ENCODE measurements at regions not wholly inside any gene's neighbourhood (a gene's known extent, or its start where the extent isn't known, plus 50 kb on each side); places are given as distances from the start of the nearest gene placed in this dataset.
"Not testable (repeated sequence)": the region's sequence is repeated elsewhere in the genome, so short reads cannot be mapped to it uniquely, and the experiment has no call there.

- DNase-seq: no peak
- no peak overlapping the region for H3K27ac ChIP-seq (ENCODE audit: insufficient read depth, low read length, poor library complexity, severe bottlenecking)
- H3K9me3 ChIP-seq (ENCODE audit: control insufficient read depth, low read length): no peaks in the 10 kb centered on the region
- H3K4me1 ChIP-seq (ENCODE audit: control insufficient read depth, insufficient read depth, low read length, poor library complexity, severe bottlenecking): no peaks in the 10 kb centered on the region
- no peaks in the 10 kb centered on the region for H3K36me3 ChIP-seq (ENCODE audit: control insufficient read depth, insufficient read depth, low read length)
- no peaks in the 10 kb centered on the region for H3K27me3 ChIP-seq (replicated peaks; ENCODE audit: control insufficient read depth, insufficient read depth, low read length, poor library complexity, severe bottlenecking)
- no peak overlapping the region for H3K4me3 ChIP-seq (ENCODE audit: insufficient read depth, low read depth, low read length, poor library complexity, severe bottlenecking)
These were observed 466.3 kb upstream of the CDH4 start for GRCh38 chr20:60785785-60786184.

GRCh38 chr20:60786686-60787217, 465.3 kb upstream of the CDH4 start:
- Histone ChIP-seq H3K36me3 (ENCODE audit: control insufficient read depth, insufficient read depth, low read length) (no peaks in the 10 kb centered on the region), H3K27me3 (replicated peaks; ENCODE audit: control insufficient read depth, insufficient read depth, low read length, poor library complexity, severe bottlenecking) (no peaks in the 10 kb centered on the region), H3K4me3 (ENCODE audit: insufficient read depth, low read depth, low read length, poor library complexity, severe bottlenecking) (no peak overlapping the region), H3K4me1 (ENCODE audit: control insufficient read depth, insufficient read depth, low read length, poor library complexity, severe bottlenecking) (no peaks in the 10 kb centered on the region), H3K27ac (ENCODE audit: insufficient read depth, low read length, poor library complexity, severe bottlenecking) (no peak overlapping the region), H3K9me3 (ENCODE audit: control insufficient read depth, low read length) (no peaks in the 10 kb centered on the region)
- no peak for DNase-seq

GRCh38 chr20:60787276-60787675, 464.8 kb upstream of the CDH4 start:
- no peaks in the 10 kb centered on the region for H3K36me3 ChIP-seq (ENCODE audit: control insufficient read depth, insufficient read depth, low read length)
- no peaks in the 10 kb centered on the region for H3K27me3 ChIP-seq (replicated peaks; ENCODE audit: control insufficient read depth, insufficient read depth, low read length, poor library complexity, severe bottlenecking)
- no peaks in the 10 kb centered on the region for H3K4me1 ChIP-seq (ENCODE audit: control insufficient read depth, insufficient read depth, low read length, poor library complexity, severe bottlenecking)
- no peak overlapping the region for H3K27ac ChIP-seq (ENCODE audit: insufficient read depth, low read length, poor library complexity, severe bottlenecking)
- H3K9me3 ChIP-seq (ENCODE audit: control insufficient read depth, low read length): no peaks in the 10 kb centered on the region
- DNase-seq: no peak
- no peak overlapping the region for H3K4me3 ChIP-seq (ENCODE audit: insufficient read depth, low read depth, low read length, poor library complexity, severe bottlenecking)

DNA sequence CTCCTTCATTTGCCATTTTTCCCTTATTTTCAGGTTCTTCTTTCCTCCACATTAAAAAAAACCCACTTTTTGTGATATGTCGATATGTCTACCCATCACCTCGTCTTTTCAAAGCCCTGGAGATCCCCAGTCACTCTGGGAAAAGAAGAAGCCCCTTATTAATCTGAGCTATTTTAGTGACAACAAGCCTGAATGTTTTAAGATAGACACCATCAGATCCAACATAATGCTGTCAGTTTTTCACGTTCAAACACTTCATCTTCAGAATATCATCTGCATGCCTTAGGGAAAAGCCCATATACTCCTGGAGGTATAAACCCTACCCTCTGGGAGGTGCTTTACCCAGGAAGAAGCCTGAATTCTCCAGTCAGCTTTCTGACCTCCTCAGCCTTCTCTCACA, 464.0 kb upstream of the CDH4 start:
- H3K4me3 ChIP-seq (ENCODE audit: insufficient read depth, low read depth, low read length, poor library complexity, severe bottlenecking): no peak overlapping the region
- no peaks in the 10 kb centered on the region for H3K36me3 ChIP-seq (ENCODE audit: control insufficient read depth, insufficient read depth, low read length)
- DNase-seq: no peak
- no peaks in the 10 kb centered on the region for H3K27me3 ChIP-seq (replicated peaks; ENCODE audit: control insufficient read depth, insufficient read depth, low read length, poor library complexity, severe bottlenecking)
- no peaks in the 10 kb centered on the region for H3K4me1 ChIP-seq (ENCODE audit: control insufficient read depth, insufficient read depth, low read length, poor library complexity, severe bottlenecking)
- no peak overlapping the region for H3K27ac ChIP-seq (ENCODE audit: insufficient read depth, low read length, poor library complexity, severe bottlenecking)
- no peaks in the 10 kb centered on the region for H3K9me3 ChIP-seq (ENCODE audit: control insufficient read depth, low read length)

DNA sequence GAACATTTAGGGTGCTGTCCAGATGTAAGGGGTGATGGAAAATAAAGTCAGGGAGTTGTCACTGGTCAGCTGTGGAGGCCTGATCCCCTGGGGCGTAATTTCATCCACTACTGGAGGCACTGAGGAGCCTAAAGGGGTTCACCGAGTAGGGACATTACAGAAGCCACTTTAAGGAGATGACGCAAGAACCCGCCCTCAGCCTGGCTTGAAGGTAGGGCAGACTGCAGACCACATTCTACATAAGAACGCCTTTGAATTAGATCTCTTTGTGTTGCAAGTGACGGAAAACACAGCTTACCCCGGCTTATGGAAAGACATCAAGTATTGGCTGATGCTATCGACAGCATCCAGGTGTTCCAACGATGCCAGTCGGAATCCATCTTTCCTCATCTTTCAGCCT, 462.7 kb upstream of the CDH4 start:
- Histone ChIP-seq H3K4me1 (ENCODE audit: control insufficient read depth, insufficient read depth, low read length, poor library complexity, severe bottlenecking) (no peaks in the 10 kb centered on the region), H3K27ac (ENCODE audit: insufficient read depth, low read length, poor library complexity, severe bottlenecking) (no peak overlapping the region), H3K9me3 (ENCODE audit: control insufficient read depth, low read length) (no peaks in the 10 kb centered on the region), H3K36me3 (ENCODE audit: control insufficient read depth, insufficient read depth, low read length) (no peaks in the 10 kb centered on the region), H3K27me3 (replicated peaks; ENCODE audit: control insufficient read depth, insufficient read depth, low read length, poor library complexity, severe bottlenecking) (no peaks in the 10 kb centered on the region), H3K4me3 (ENCODE audit: insufficient read depth, low read depth, low read length, poor library complexity, severe bottlenecking) (no peak overlapping the region)
- DNase-seq: no peak

DNA sequence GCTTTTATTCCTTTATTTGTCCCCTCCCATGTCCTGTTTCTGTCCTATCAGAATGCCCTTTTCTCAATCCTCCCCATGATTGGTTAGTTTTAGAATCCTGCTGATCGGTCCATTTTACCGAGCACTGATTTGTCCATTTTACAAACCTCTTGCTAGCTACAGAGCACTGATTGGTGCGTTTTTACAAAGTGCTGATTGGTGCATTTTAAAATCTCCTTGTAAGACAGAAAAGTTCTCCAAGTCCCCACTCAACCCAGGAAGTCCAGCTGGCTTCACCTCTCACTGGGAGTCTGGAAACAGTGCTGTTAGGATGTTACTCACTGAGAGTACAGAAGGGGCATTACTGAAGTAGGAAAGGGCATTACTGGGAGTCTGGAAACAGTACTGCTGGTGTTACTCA, 461.7 kb upstream of the CDH4 start:
- not testable (repeated sequence) for H3K4me3 ChIP-seq (ENCODE audit: insufficient read depth, low read depth, low read length, poor library complexity, severe bottlenecking); H3K4me1 ChIP-seq (ENCODE audit: control insufficient read depth, insufficient read depth, low read length, poor library complexity, severe bottlenecking); DNase-seq; H3K27me3 ChIP-seq (replicated peaks; ENCODE audit: control insufficient read depth, insufficient read depth, low read length, poor library complexity, severe bottlenecking); H3K36me3 ChIP-seq (ENCODE audit: control insufficient read depth, insufficient read depth, low read length); H3K9me3 ChIP-seq (ENCODE audit: control insufficient read depth, low read length); H3K27ac ChIP-seq (ENCODE audit: insufficient read depth, low read length, poor library complexity, severe bottlenecking)

GRCh38 chr20:60791823-60792222, 460.2 kb upstream of the CDH4 start:
- Histone ChIP-seq H3K9me3 (ENCODE audit: control insufficient read depth, low read length) (no peaks in the 10 kb centered on the region), H3K4me3 (ENCODE audit: insufficient read depth, low read depth, low read length, poor library complexity, severe bottlenecking) (no peak overlapping the region), H3K27ac (ENCODE audit: insufficient read depth, low read length, poor library complexity, severe bottlenecking) (no peak overlapping the region), H3K27me3 (replicated peaks; ENCODE audit: control insufficient read depth, insufficient read depth, low read length, poor library complexity, severe bottlenecking) (no peaks in the 10 kb centered on the region), H3K4me1 (ENCODE audit: control insufficient read depth, insufficient read depth, low read length, poor library complexity, severe bottlenecking) (no peaks in the 10 kb centered on the region), H3K36me3 (ENCODE audit: control insufficient read depth, insufficient read depth, low read length) (no peaks in the 10 kb centered on the region)
- no peak for DNase-seq

GRCh38 chr20:60792941-60793340, 459.1 kb upstream of the CDH4 start:
- no peaks in the 10 kb centered on the region for H3K4me1 ChIP-seq (ENCODE audit: control insufficient read depth, insufficient read depth, low read length, poor library complexity, severe bottlenecking)
- no peaks in the 10 kb centered on the region for H3K27me3 ChIP-seq (replicated peaks; ENCODE audit: control insufficient read depth, insufficient read depth, low read length, poor library complexity, severe bottlenecking)
- no peak overlapping the region for H3K27ac ChIP-seq (ENCODE audit: insufficient read depth, low read length, poor library complexity, severe bottlenecking)
- DNase-seq: no peak
- no peaks in the 10 kb centered on the region for H3K9me3 ChIP-seq (ENCODE audit: control insufficient read depth, low read length)
- no peaks in the 10 kb centered on the region for H3K36me3 ChIP-seq (ENCODE audit: control insufficient read depth, insufficient read depth, low read length)
- no peak overlapping the region for H3K4me3 ChIP-seq (ENCODE audit: insufficient read depth, low read depth, low read length, poor library complexity, severe bottlenecking)

DNA sequence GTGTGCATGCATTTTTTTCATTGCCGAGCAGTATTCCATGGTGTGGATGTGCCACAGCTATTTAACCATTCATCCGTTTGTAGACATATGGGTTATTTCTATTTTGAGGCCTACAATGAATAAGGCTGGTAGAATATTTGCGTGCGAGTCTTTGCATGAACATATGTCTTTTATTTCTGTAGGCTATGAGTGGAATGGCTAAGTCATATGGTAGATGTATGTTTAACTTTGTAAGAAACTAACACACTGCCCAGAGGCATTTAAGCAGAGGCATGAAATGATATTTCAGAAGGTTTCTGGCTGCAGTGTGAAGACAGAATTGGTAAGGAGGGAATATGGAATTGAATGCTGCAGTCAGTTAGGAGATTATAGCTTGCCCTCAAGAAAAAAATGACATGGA, 457.4 kb upstream of the CDH4 start:
- Histone ChIP-seq H3K27ac (ENCODE audit: insufficient read depth, low read length, poor library complexity, severe bottlenecking) (no peak overlapping the region), H3K27me3 (replicated peaks; ENCODE audit: control insufficient read depth, insufficient read depth, low read length, poor library complexity, severe bottlenecking) (no peaks in the 10 kb centered on the region), H3K4me1 (ENCODE audit: control insufficient read depth, insufficient read depth, low read length, poor library complexity, severe bottlenecking) (no peaks in the 10 kb centered on the region), H3K36me3 (ENCODE audit: control insufficient read depth, insufficient read depth, low read length) (no peaks in the 10 kb centered on the region), H3K4me3 (ENCODE audit: insufficient read depth, low read depth, low read length, poor library complexity, severe bottlenecking) (no peak overlapping the region), H3K9me3 (ENCODE audit: control insufficient read depth, low read length) (no peaks in the 10 kb centered on the region)
- no peak for DNase-seq

DNA sequence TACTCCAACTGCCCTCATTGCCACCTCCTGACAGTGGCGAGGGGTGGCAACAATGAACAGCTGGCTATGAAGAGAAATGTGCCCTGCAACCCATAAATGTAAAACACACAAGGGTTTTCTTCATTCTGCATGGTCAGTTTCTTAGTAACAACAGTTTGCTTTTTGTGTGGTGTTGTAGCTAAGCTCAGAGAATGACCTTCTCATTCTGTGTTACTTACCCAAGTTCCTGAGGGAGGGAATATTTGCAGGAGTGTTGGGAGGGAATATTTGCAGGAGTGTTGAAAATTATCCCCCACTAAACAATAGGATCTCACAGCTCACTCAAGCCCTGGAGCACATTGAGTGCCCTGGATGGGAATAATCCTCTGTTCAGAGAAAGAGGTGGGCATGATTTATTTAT, 456.4 kb upstream of the CDH4 start:
- Histone ChIP-seq H3K36me3 (ENCODE audit: control insufficient read depth, insufficient read depth, low read length) (no peaks in the 10 kb centered on the region), H3K27ac (ENCODE audit: insufficient read depth, low read length, poor library complexity, severe bottlenecking) (no peak overlapping the region), H3K27me3 (replicated peaks; ENCODE audit: control insufficient read depth, insufficient read depth, low read length, poor library complexity, severe bottlenecking) (no peaks in the 10 kb centered on the region), H3K4me1 (ENCODE audit: control insufficient read depth, insufficient read depth, low read length, poor library complexity, severe bottlenecking) (no peaks in the 10 kb centered on the region), H3K4me3 (ENCODE audit: insufficient read depth, low read depth, low read length, poor library complexity, severe bottlenecking) (no peak overlapping the region), H3K9me3 (ENCODE audit: control insufficient read depth, low read length) (no peaks in the 10 kb centered on the region)
- no peak for DNase-seq

- DNase-seq: no peak
- H3K27me3 ChIP-seq (replicated peaks; ENCODE audit: control insufficient read depth, insufficient read depth, low read length, poor library complexity, severe bottlenecking): no peaks in the 10 kb centered on the region
- no peak overlapping the region for H3K27ac ChIP-seq (ENCODE audit: insufficient read depth, low read length, poor library complexity, severe bottlenecking)
- no peaks in the 10 kb centered on the region for H3K9me3 ChIP-seq (ENCODE audit: control insufficient read depth, low read length)
- H3K36me3 ChIP-seq (ENCODE audit: control insufficient read depth, insufficient read depth, low read length): no peaks in the 10 kb centered on the region
- H3K4me1 ChIP-seq (ENCODE audit: control insufficient read depth, insufficient read depth, low read length, poor library complexity, severe bottlenecking): no peaks in the 10 kb centered on the region
- no peak overlapping the region for H3K4me3 ChIP-seq (ENCODE audit: insufficient read depth, low read depth, low read length, poor library complexity, severe bottlenecking)
These were observed 451.9 kb upstream of the CDH4 start for GRCh38 chr20:60800185-60800584.

Data from effector memory CD4-positive, alpha-beta T cell (primary cell).